NCI-H345 treated with DMSO at 0.1 percent for 48 hours (cell line): ENCODE measurements at regions not wholly inside any gene's neighbourhood (a gene's known extent, or its start where the extent isn't known, plus 50 kb on each side); places are given as distances from the start of the nearest gene placed in this dataset.

ENCODE experiments used
- DNase-seq: peaks from one replicate; lab custom pipeline; 2025; ENCODE audit not compliant: unreplicated experiment; lab: John Stamatoyannopoulos, UW

- no peak for DNase-seq
Observed at GRCh38 chr3:22568285-22568684, 634.8 kb upstream of the UBE2E2 start.

GRCh38 chr3:22569570-22569969 is 633.6 kb upstream of the UBE2E2 start:
- DNase-seq = no peak

GRCh38 chr3:22581007-22581406 is 622.1 kb upstream of the UBE2E2 start:
- no peak for DNase-seq

- no peak for DNase-seq
Observed at GRCh38 chr3:22582266-22582665, 620.9 kb upstream of the UBE2E2 start.

GRCh38 chr3:22585504-22585903 is 617.6 kb upstream of the UBE2E2 start:
- DNase-seq = no peak

GRCh38 chr3:22585911-22586310 is 617.2 kb upstream of the UBE2E2 start:
- DNase-seq = no peak

- DNase-seq = no peak
Observed at GRCh38 chr3:22587446-22587845, 615.7 kb upstream of the UBE2E2 start.

- no peak for DNase-seq
Observed at GRCh38 chr3:22593638-22594037, 609.5 kb upstream of the UBE2E2 start.

GRCh38 chr3:22594990-22595389 is 608.1 kb upstream of the UBE2E2 start:
- no peak for DNase-seq

- DNase-seq = no peak
Observed at GRCh38 chr3:22606461-22606860, 596.7 kb upstream of the UBE2E2 start.

GRCh38 chr3:22606938-22607337 is 596.2 kb upstream of the UBE2E2 start:
- no peak for DNase-seq

GRCh38 chr3:22608093-22608492 is 595.0 kb upstream of the UBE2E2 start:
- no peak for DNase-seq

GRCh38 chr3:22608721-22609120 is 594.4 kb upstream of the UBE2E2 start:
- DNase-seq = no peak

GRCh38 chr3:22609139-22609538 is 594.0 kb upstream of the UBE2E2 start:
- no peak for DNase-seq

GRCh38 chr3:22612927-22613326 is 590.2 kb upstream of the UBE2E2 start:
- DNase-seq = no peak

- DNase-seq = no peak
Observed at GRCh38 chr3:22615790-22616189, 587.3 kb upstream of the UBE2E2 start.

- no peak for DNase-seq
Observed at GRCh38 chr3:22617372-22617771, 585.8 kb upstream of the UBE2E2 start.

GRCh38 chr3:22620498-22620897 is 582.6 kb upstream of the UBE2E2 start:
- DNase-seq = no peak

GRCh38 chr3:22621205-22621809 is 581.8 kb upstream of the UBE2E2 start:
- DNase-seq = no peak

- no peak for DNase-seq
Observed at GRCh38 chr3:22627993-22628499, 575.1 kb upstream of the UBE2E2 start.

GRCh38 chr3:22632536-22632935 is 570.6 kb upstream of the UBE2E2 start:
- DNase-seq = no peak

GRCh38 chr3:22634433-22634832 is 568.7 kb upstream of the UBE2E2 start:
- no peak for DNase-seq
